ENCODE measurements at regions not wholly inside any gene's neighbourhood (a gene's known extent, or its start where the extent isn't known, plus 50 kb on each side); places are given as distances from the start of the nearest gene placed in this dataset.

DNA sequence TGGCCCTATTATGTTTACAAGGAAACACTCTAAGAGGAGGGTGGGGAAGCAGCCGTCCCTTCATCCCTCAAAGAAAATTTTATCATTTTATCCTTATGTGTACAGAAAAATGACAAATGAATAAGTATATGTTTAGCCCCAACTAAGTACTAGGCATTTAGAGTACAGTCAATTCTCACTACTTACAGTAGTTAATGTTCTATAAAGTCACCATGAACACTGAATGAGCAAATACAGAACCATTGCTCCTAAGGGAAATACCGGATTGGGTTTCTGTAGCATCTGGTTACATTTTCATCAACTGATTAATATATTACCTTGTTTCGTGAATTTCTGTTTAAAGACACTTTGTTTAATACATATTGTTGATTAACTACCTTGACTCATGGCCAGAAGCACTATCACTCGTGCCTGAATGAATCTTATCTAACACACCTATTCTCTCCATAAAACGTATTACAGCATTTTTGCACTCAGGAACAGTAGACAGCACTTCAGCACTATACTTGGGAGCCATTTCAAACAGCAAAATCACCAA is 109.3 kb downstream of the ASB9 start:
- no peak for TF ChIP-seq CTCF (IDR thresholded peaks at IDR 0.05; ENCODE audit: poor library complexity)
- no peak for TF ChIP-seq EZH2 (IDR thresholded peaks at IDR 0.05; ENCODE audit: borderline replicate concordance)
- no peak for TF ChIP-seq EZH2phosphoT487 (IDR thresholded peaks at IDR 0.05; ENCODE audit: low read depth, severe bottlenecking, unreplicated experiment)
